GM21390 (cell line): ENCODE measurements at regions not wholly inside any gene's neighbourhood (a gene's known extent, or its start where the extent isn't known, plus 50 kb on each side); places are given as distances from the start of the nearest gene placed in this dataset.

ENCODE experiments used
- ATAC-seq: cut with Tn5 transposase; IDR thresholded peaks from one replicate; pipeline ENCODE4 v1.9.1; 2021; ENCODE audit not compliant: unreplicated experiment

DNA sequence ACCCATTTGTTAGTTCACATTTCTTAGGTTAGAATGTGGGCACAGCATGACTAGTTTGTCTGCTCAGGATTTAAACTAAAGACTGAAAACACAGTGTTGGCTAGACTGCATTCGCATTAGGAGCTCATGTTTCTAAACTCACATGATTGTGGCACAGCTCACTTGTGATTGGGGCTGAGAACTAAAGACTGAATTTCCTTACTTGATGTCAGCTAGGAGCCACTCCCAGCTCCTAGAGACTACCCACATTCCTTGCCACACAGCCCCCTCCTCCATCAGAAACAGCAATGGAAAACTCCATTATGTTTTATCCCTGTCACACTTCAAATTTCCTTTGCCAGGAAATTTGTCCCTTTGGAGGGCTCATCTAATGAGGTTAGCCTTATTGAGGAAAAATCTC, 170.2 kb upstream of the NUDT6 start:
- no peak for ATAC-seq

DNA sequence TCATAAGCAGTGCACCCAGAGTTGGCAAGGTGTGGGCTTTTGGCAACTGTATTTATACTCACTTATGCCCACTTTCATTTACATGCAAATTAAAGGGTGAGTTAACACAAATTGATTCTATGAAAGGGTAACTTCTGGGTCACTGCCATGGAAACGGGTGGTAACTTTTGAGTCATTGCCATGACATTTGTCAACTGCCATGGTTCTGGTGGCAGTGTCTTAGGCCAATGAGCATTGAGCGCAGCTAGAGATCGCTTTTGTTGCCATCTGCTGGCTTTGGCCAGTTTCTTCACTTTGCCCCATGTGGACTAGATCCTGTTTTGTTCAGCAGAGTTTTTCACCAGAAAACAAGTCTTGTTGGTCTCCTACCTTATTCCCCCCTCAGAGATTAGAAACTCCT, 170.8 kb upstream of the NUDT6 start:
- ATAC-seq, result no peak

DNA sequence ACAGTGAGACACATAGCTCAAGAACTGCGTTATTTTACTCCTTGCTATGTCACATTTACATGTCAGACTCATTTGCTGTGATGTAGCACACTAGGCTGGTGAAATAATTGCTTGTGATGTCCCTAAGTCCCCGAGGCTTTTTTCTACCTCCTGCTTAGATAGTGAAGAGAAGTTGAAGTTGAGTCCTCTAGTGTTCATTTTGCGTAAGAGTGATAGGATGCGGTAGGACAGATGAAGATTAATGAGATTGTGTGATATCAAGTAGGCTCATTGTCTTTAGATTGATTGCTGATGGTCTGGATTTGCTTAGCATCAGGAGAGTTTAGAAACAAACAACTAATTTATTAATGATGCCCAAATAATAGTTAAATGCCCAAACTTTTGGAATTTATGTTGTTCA, 173.6 kb upstream of the NUDT6 start:
- no peak for ATAC-seq

- ATAC-seq, result peak; percentile 69
Observed at GRCh38 chr4:123102897-123103471, 180.6 kb upstream of the NUDT6 start.

GRCh38 chr4:123104310-123105025, 182.1 kb upstream of the NUDT6 start:
- ATAC-seq, result no peak

DNA sequence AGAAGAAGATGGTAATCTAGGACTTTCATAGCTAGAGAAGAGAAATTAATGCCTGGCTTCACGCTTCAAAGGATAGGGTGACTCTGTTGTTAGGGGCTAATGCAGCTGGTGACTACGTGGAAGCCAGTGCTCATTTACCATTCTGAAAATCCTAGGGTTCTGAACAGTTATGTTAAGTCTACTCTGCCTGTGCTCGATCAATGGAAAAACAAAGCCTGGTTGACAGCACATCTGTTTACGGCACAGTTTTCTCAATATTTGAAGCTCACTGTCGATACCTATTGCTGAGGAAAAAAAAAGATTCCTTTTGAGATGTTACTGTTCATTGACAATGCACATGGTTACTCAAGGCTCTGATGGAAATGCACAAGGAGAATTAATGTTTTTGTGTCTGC, 182.6 kb upstream of the NUDT6 start:
- ATAC-seq, result no peak

DNA sequence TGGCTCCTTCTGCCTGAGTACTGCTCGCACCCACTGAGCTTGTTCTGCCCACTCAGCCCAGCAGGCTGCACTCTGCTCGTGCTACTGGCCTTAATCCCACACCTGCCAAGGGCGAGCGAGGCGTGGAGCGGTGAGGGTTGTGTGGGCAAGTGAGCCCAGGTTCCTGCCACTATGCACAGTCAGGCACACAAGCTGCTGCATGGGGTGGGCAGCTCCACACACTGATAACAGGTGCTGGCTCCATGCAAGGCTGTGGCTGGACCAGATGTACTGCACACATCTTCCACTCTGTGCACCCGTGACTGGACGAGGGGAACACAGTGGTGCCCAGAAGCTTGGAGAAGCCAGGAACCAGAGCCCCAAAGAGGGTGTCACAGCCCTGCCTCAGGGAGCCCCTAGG, 184.3 kb upstream of the NUDT6 start:
- ATAC-seq, result no peak

DNA sequence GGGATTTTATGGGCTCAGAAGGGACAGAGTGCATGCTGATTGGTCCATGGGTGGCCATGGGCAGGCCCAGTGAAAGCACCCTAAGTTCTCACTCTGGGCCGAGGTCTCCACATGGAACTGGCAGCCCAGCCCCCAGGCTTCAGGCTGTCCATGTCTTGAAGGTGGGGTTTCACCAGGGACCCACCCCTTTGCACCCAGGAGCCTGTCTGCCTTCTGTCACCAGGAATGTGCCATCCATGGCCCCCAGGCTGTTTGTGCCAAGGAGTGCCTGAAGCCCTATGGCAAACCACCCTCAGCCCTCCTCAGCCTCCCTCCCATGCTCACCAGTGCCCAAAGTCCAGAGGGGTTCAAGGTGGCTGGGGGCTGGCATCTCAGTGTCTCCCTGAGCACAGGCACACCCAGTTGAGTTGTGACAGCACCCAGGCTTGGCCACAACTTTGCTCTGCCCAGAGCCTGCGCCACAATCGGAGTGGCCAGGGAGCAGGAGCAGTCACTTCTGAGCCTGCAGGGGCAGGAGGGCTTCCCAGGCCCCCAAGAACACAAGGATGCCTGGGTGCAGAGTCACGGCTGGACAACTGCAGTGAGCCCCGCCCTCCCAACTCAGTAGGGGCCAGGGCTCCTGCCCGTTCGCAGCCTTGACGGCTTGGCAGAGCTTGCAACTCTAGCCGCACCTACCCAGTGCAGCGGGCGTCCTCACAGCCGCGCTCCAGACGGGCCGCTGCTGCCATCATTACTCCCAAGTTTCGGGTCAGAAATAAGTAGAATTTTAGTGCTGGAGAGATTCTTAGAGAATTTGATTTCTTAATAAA, 185.3 kb upstream of the NUDT6 start:
- no peak for ATAC-seq

DNA sequence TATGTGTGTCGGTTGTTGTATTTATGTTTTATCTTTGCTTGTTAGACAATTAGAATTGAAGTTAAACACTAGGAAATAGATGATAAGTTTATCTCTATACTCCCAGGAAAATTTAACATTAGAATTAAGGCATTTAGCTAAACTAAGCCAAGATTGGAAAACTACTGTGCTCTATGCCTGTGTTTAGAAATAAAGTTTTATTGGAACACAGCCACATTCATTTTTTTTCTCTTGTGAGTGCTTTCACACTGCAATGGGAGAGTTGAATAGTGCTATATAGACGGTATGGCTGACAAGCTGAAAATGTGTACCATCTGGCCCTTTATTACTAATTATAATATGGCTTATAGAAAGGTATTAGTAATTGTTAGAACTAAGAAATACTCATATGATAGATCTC, 186.7 kb upstream of the NUDT6 start:
- ATAC-seq, result no peak

- ATAC-seq, result no peak
Observed at GRCh38 chr4:123110147-123110546, 187.8 kb upstream of the NUDT6 start.

GRCh38 chr4:123110685-123111084, 188.3 kb upstream of the NUDT6 start:
- ATAC-seq, result no peak

DNA sequence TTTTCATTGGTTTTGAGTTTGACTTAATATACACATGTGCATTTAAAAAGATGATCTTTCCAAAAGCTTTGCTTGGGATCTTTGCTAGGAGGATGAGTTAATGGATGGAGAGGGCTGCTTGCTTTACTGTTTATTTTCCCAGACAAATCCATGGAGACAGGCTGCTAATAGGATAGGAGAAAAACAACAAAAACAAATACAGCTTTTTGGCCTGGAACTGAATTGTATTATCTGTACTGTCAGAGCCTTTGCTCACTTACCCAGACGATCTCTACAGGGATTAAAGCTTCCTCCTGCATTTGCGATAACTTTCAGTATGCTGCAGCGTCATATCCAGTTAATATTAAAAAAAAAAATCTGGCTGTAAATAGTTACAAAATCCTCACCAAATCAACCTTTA, 190.8 kb upstream of the NUDT6 start:
- no peak for ATAC-seq

GRCh38 chr4:123114084-123114914, 191.9 kb upstream of the NUDT6 start:
- no peak for ATAC-seq

DNA sequence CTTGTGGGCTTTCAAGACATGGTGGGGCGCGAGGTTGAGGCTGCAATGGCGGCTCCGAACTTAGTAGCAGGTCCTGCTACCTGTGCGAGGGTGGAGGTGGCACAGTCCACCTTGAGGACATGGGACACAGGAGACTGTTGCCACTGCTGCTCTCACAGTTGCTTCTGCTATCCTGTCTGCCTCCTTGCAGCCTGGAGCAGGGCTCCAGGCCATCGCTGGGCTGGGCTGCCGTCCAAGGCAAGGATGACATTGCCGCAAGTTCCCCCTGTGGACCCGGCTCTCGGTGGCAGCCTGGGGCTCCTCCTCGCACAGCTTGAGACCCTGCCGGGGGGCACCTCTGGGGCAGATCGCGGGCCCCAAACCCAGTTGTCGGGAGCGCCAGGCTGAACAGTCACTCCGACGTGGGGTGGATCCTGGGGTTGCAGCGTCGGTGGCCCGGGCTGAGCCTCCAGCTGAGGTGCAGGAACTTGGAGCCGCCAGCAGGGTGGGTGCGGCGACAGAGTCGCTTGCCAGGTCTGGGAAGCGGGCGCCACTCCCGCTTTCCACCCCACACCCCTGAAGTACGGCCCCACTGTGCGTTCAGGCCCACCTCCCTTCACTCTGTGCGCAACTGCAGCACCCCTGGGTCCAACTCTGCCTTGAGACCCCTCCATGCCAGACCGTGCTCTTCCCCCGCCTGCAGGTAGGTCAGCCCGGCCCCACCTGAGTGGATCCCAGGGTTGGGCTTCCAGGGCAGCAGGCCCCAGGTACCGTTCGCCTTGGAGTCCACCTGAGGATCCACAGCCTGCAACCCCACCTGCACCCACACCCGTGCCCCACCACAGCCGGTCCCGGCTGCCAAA, 192.7 kb upstream of the NUDT6 start:
- ATAC-seq, result no peak

GRCh38 chr4:123116412-123116811, 194.0 kb upstream of the NUDT6 start:
- ATAC-seq, result no peak

DNA sequence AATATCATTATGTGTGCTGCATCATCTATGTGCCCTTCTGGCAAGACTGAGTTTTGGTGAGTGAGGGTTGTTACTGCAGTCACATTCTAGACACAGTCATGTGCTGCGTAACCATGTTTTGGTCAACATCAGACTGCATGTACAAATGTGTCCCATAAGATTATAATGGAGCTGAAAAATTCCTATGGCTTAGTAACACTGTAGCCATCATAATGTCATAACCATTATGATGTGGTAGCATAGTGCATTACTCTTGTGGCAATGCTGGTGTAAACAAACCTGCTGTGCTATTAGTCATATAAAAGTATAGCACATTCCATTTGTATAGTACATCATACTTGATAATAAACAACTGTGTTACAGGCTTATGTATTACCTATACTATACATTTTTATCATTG, 198.1 kb upstream of the NUDT6 start:
- no peak for ATAC-seq

DNA sequence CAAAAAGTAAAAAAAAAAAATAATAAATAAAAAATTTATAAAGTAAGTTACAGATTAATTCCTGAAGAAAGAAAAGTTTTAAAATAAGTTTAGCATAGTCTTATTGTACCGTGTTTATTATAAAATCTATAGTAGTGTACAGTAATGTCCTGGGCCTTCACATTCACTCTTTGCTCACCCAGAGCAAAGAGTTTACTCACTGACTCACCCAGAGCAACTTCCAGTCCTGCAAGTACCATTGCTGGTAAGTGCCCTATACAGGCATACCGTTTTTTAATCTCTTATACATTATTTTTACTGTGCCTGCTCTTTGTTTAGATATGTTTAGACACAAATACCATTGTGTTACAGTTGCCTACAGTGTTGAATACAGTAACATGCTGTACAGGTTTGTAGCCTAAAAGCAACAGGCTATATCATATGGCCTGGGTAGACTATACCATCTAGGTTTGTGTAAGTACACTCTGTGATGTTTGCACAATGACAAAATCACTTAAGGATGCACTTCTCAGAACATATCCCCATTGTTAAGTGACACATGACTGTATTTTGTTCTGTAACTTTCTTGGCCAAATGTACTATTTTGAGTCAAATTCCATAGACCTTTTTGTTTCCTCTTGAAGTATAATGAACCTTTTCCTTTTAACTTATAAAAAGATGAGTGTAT, 199.0 kb upstream of the NUDT6 start:
- no peak for ATAC-seq

DNA sequence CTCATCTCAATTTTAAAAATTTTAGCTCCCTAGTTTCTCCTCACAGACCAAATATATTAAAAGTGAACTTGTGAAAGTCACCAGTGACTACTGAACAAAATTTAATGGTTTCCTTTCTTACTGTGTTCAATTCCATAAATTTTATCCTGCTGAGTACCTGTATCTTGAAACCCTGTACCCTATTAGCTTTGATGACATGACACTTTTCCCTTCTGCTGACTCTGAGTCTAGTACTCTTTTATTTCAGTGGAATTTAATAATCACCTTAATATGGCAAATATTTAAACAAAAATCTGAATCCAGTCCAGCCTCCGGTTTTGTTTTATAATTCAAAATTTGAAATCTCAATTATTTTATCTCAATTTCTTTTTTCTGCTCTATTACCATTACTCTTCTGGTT, 203.1 kb upstream of the NUDT6 start:
- ATAC-seq, result no peak

GRCh38 chr4:123127218-123127617, 204.8 kb upstream of the NUDT6 start:
- no peak for ATAC-seq

DNA sequence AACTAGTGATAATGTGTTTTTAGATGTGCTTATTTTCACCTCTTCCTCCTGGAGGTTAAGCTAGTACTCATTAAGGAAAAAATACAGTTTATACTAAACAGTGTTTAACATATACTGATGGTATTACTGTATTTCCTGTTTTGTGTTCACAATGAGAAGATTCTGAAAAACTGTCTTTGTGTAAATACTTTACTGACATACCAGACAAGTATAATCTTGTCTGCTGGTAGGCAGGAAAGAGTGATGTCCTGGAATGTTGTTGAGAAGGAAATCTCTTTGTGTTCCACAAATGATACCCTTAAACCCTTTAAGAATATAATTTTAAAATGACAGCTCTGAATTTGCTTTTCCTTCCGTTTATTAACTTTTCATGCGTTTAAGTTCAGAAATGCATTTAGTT, 205.5 kb upstream of the NUDT6 start:
- no peak for ATAC-seq
